Gastroesophageal sphincter (tissue), 3 donors: ENCODE measurements at regions not wholly inside any gene's neighbourhood (a gene's known extent, or its start where the extent isn't known, plus 50 kb on each side); places are given as distances from the start of the nearest gene placed in this dataset.

Source experiments
- CTCF ChIP-seq, 4 experiments: fragments of 200-600 bp in 2 of 4; fragments of 450-650 bp in 2 of 4; sonication (generic) in 1 of 4; IDR thresholded peaks; one replicate each; pipeline ENCODE4 v1.5.1; 2017 to 2019; ENCODE audit warnings: antibody characterized with exemption in 4 of 4, mild to moderate bottlenecking in 2 of 4, moderate library complexity in 2 of 4
- POLR2AphosphoS5 ChIP-seq: sonication (generic); formaldehyde crosslinking; IDR thresholded peaks from one replicate; pipeline ENCODE4 v1.6.1; 2017; ENCODE audit warnings: antibody characterized with exemption

DNA sequence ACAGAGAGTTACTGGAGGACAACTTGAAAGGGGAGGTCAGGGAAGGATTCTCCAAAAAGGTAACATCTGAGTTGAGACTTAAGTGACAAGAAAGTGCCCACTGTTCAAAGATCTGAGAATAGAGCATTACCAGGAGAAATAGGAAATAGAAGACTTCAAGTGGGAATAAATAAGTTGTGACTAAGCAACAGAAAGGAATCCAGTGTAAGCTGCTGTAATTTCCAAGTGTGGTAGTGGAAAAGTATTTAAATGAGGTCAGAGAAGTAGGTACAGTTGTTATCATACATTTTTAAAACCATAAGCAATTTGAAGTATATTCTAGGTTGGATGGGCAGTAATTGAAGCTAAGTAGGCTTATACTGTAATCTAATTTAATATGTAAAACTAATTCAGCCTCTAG, 211.9 kb downstream of the FBXO8 start:
- TF ChIP-seq CTCF (IDR thresholded peaks at IDR 0.05) (no peak), POLR2AphosphoS5 (no peak)
